ENCODE measurements at regions not wholly inside any gene's neighbourhood (a gene's known extent, or its start where the extent isn't known, plus 50 kb on each side); places are given as distances from the start of the nearest gene placed in this dataset.
"Not testable (repeated sequence)": the region's sequence is repeated elsewhere in the genome, so short reads cannot be mapped to it uniquely, and the experiment has no call there.

DNA sequence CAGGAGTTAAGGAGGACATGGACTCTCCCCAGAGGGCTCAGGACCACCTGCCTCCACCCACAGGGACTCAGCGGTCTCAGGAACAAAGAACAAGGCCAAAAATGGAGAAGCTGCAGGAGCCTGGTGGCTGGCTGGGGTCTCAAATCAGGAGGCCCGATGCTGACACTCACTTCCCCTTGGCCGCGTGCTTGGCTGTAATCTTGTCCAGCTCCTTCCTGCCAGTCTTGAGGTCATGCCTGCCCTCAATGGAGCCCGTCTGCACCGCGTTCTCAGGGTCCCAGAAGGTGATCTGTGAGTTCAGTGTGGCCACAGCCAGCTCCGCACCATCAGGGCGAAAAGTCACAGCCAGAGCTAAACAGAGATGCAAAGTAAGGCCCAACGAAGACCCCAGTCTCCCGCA lies 5381.9 kb upstream of the TPTE start:
- TF ChIP-seq YY1 (IDR thresholded peaks at IDR 0.05; ENCODE audit: insufficient read depth, insufficient read length); ZNF274 (IDR thresholded peaks at IDR 0.05; ENCODE audit: low read depth, low read length): not testable (repeated sequence)

Measured in NT2/D1 (cell line).